Lower lobe of right lung (tissue), 2 donors: ENCODE measurements at regions not wholly inside any gene's neighbourhood (a gene's known extent, or its start where the extent isn't known, plus 50 kb on each side); places are given as distances from the start of the nearest gene placed in this dataset.

Source experiments
- ATAC-seq, 2 donors: fragments of 200-7000 bp; cut with Tn5 transposase; one replicate each; pipeline ENCODE4 v1.9.1; 2020 to 2022; ENCODE audit warnings: mild to moderate bottlenecking in 2 of 2, moderate library complexity in 2 of 2
- DNase-seq: peaks from one replicate; pipeline ENCODE4 v3.0.0-alpha.2; 2020
- H3K27ac ChIP-seq: fragments of 200-600 bp; one replicate; pipeline ENCODE4 v1.8.0; 2022
- H3K27me3 ChIP-seq: fragments of 200-600 bp; one replicate; pipeline ENCODE4 v1.8.0; 2022; ENCODE audit warnings: low read depth
- H3K36me3 ChIP-seq: fragments of 200-600 bp; one replicate; pipeline ENCODE4 v1.8.0; 2022; ENCODE audit warnings: mild to moderate bottlenecking
- H3K4me1 ChIP-seq: fragments of 200-600 bp; one replicate; pipeline ENCODE4 v1.8.0; 2022
- H3K4me3 ChIP-seq: fragments of 200-600 bp; one replicate; pipeline ENCODE4 v1.8.0; 2022; ENCODE audit warnings: mild to moderate bottlenecking
- H3K9me3 ChIP-seq: fragments of 200-600 bp; one replicate; pipeline ENCODE4 v1.8.0; 2022
- CTCF ChIP-seq: fragments of 200-600 bp; IDR thresholded peaks from one replicate; pipeline ENCODE4 v1.8.0; 2022; ENCODE audit warnings: antibody characterized with exemption, mild to moderate bottlenecking
- intact Hi-C: fragments of 100-400 bp; cut with DNase I; formaldehyde crosslinking; loops from one replicate; pipeline ENCODE4 v1.11.0; 2022
- donor health status: DM: no; HTN: yes; CAD: no; lungs with severe emphysema.

- ATAC-seq (no peak), DNase-seq (no peak)
- intact Hi-C loops, result no loop called here
- Histone ChIP-seq H3K27me3 (no peaks in the 10 kb centered on the region), H3K9me3 (no peaks in the 10 kb centered on the region), H3K27ac (no peak overlapping the region), H3K4me1 (no peaks in the 10 kb centered on the region), H3K4me3 (no peak overlapping the region), H3K36me3 (no peaks in the 10 kb centered on the region)
- TF ChIP-seq CTCF, result no peak
Observed at GRCh38 chr12:115485503-115485902, 792.0 kb downstream of the MED13L start.

- intact Hi-C loops, result no loop called here
- DNase-seq (no peak), ATAC-seq (no peak)
- Histone ChIP-seq H3K36me3 (no peaks in the 10 kb centered on the region), H3K4me3 (no peak overlapping the region), H3K27ac (no peak overlapping the region), H3K4me1 (no peaks in the 10 kb centered on the region), H3K9me3 (no peaks in the 10 kb centered on the region), H3K27me3 (no peaks in the 10 kb centered on the region)
- TF ChIP-seq CTCF, result no peak
Observed at GRCh38 chr12:115482943-115483342, 794.5 kb downstream of the MED13L start.

- intact Hi-C loops, result no loop called here
- ATAC-seq (no peak), DNase-seq (no peak)
- H3K4me3 ChIP-seq, result no peak overlapping the region
- H3K27ac ChIP-seq, result no peak overlapping the region
- H3K36me3 ChIP-seq, result no peaks in the 10 kb centered on the region
- H3K27me3 ChIP-seq, result no peaks in the 10 kb centered on the region
- H3K4me1 ChIP-seq, result no peaks in the 10 kb centered on the region
- no peak for TF ChIP-seq CTCF
- H3K9me3 ChIP-seq, result no peaks in the 10 kb centered on the region
Observed at GRCh38 chr12:115481141-115481540, 796.4 kb downstream of the MED13L start.

- ATAC-seq (no peak), DNase-seq (no peak)
- Histone ChIP-seq H3K36me3 (no peaks in the 10 kb centered on the region), H3K4me1 (no peaks in the 10 kb centered on the region), H3K9me3 (no peaks in the 10 kb centered on the region), H3K27ac (no peak overlapping the region), H3K4me3 (no peak overlapping the region), H3K27me3 (no peaks in the 10 kb centered on the region)
- intact Hi-C loops, result no loop called here
- no peak for TF ChIP-seq CTCF
Observed at GRCh38 chr12:115478505-115478904, 794.5 kb upstream of the TBX3 start.

GRCh38 chr12:115474539-115475353 lies 790.8 kb upstream of the TBX3 start:
- no peak overlapping the region for H3K27ac ChIP-seq
- ATAC-seq (no peak), DNase-seq (no peak)
- TF ChIP-seq CTCF, result no peak
- no peaks in the 10 kb centered on the region for H3K4me1 ChIP-seq
- intact Hi-C loops, result no loop called here
- H3K36me3 ChIP-seq, result no peaks in the 10 kb centered on the region
- H3K9me3 ChIP-seq, result no peaks in the 10 kb centered on the region
- H3K4me3 ChIP-seq, result no peak overlapping the region
- no peaks in the 10 kb centered on the region for H3K27me3 ChIP-seq
